Stimulated activated naive CD8-positive, alpha-beta T cell treated with anti-CD3 and anti-CD28 coated beads, Interleukin-15, Interleukin-2, amounts not matched to agents 100 U/mL and 50 U/mL, for 24 hours (primary cell): ENCODE measurements at regions not wholly inside any gene's neighbourhood (a gene's known extent, or its start where the extent isn't known, plus 50 kb on each side); places are given as distances from the start of the nearest gene placed in this dataset.
"Not testable (repeated sequence)": the region's sequence is repeated elsewhere in the genome, so short reads cannot be mapped to it uniquely, and the experiment has no call there.

ENCODE experiments used
- ATAC-seq: fragments of 150-1000 bp; cut with Tn5 transposase; one replicate; pipeline ENCODE4 v1.10.0; 2021
- DNase-seq: peaks from one replicate; pipeline ENCODE4 v3.0.0; 2021

DNA sequence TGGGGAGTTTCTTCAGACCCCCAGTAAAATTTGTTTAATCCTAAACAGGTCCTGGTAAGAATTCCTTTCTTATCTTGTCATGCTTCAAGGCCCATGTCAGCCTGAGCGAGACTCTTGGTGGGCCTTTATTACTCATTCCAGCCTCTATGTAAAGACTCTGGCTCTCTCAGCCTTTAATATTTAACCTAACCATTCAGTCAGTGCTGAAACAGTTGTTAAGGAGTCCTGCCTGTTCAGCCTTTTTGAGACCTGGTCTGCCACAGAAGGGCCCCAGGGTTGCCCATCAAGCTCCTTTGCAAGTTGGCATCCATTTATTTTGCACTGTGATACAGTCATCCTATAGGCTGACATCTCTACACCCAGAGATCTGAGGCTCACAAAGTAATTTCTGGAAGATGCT lies 107.7 kb upstream of the VANGL1 start:
- no peak for ATAC-seq
- DNase-seq = no peak

DNA sequence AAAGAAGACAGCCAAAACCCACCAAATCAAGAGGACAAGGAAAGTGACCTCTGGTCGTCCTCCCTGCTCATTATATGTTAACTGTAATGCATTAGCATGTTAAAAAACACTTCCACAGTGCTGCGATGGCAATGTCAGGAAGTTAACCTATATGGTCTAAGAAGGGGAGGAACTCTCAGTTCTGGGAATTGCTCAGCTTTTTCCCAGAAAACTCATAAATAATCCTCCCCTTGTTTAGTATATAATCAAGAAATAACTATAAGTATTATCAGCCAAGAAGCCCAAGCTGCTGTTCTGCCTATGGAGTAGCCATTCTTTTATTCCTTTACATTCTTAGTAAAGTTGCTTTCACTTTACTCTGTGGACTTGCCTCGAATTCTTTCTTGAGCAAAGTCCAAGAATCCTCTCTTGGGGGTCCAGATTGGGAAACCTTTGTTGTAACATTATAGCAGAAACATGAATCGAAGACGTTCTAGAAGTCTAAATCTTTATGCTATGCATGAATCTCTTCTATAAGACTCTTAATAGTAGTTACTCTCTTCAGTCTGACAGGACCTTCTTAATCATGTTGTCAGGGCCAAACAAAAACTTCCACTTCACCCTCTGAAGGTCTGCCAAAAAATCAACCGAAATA lies 110.0 kb upstream of the VANGL1 start:
- DNase-seq = no peak
- ATAC-seq = no peak

DNA sequence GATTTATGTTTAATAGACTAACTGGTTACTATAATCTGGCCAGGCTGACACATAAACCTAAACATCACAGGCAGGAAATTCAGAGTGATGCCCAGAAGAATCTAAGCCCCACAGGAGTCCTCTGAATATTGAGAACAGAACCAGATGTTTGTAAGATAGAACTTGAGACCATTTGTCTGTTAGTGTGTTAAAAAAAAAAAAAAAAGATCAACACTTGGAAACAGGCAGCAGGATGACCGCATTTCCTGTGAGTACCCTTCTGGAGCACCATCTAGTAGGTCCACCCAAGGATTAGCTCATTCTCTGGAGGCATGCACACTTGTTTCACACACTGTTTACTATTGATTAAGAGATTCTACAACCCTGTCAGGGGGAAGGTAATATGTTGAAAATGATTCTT lies 111.4 kb upstream of the VANGL1 start:
- no peak for ATAC-seq
- no peak for DNase-seq

DNA sequence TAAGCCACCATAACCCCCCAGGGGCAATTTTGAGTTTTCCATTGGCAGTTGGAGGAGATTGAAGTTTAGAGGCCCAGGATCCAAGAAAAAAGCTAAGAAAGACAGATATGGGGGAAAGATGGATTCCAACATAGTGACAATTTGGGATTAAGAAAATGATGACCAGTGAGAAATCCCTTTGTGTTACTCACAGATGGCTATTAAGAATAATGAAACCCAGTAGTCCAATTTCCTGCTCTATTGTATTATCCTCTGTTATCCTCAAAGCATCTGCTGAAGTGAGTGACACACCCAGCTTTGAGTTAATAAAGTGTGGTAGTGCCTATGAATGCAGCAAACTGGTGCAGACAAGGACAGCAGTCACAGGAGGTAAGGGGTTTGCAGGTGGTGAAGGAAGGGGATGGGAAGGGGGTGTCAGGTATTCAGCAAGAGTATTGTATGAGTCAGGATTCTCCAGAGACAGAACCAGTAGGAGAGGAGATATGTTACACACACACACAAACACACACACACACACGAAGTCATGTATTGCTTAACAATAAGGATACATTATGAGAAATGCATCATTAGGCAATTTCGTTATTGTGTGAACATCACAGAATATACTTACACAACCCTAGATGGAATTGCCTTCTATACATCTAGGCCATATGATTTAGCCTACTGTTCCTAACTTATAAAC lies 112.4 kb upstream of the VANGL1 start:
- no peak for ATAC-seq
- DNase-seq = no peak

DNA sequence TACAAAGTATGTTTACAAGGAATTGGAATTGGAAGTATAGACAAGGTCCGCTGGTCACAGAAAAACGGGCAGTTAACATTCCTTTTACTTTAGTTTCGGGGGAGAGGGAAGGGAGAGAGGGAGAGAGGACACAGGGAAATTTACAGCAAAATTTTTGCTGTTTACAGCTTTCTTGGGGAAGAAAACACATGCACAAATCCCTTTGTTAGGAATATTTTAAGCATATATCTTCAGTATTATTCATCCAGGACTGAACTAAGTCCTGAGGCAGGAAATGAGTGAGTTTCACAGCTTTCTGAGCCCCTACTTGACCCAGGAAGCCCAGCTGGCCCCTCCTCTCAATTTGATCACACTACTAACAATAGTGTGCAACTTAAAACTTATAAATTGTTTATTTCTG lies 113.4 kb upstream of the VANGL1 start:
- not testable (repeated sequence) for DNase-seq, ATAC-seq

DNA sequence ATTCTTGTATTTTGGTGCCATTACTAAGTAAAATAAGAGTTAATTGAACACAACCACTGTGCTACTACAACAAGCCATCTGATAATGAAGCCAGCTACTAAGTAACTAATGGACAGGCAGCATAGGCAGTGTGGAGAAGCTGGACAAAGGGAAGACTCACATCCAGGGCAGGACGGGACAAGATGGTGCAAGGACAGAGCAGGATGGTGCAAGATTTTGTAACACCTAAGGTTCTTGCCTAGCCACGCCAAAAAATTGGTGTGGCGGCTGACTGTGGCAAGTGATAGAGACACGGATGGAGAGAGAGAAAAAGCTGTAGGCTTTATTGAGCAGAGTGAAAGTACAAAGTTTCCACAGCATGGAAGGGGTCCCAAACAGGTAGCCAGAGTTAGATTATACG lies 114.0 kb upstream of the VANGL1 start:
- DNase-seq (no peak), ATAC-seq (no peak)

DNA sequence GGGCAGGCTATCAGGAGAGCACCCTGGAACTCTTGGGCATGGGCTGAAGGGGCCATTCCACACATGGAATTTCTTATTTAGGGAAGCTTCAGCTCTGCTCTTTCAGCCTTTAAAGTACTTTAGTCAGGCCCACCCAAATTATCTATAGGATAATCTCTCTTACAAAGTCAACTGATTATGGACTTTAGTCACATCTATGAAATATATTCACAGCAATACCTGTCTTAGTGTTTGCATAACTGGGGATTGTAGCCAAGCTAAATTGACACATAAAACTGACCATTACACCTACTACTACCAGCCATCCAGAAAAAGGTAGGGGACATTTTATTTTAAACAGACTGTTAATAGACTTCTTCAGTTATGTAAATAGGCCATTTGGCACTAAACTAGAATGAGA lies 114.9 kb upstream of the VANGL1 start:
- DNase-seq = no peak
- no peak for ATAC-seq

DNA sequence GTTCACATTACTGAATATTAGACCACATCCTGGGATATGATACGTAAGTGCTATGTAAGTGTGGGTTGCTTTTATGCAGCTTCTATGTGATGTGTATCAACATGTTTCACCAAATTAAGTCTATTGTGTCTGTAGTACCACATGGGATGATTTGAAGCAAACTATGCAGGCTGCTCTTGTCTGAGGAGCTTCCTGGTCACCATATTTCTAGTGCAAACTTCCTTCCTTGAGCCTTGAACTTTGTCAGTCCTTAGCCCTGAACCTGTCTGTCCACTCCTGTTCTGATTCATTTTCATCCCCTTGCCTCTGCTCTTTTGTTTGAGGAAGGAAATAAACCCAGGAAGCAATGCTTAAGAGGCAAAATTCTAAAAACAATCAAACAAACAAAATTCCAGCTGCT lies 117.5 kb upstream of the VANGL1 start:
- ATAC-seq (no peak), DNase-seq (no peak)

DNA sequence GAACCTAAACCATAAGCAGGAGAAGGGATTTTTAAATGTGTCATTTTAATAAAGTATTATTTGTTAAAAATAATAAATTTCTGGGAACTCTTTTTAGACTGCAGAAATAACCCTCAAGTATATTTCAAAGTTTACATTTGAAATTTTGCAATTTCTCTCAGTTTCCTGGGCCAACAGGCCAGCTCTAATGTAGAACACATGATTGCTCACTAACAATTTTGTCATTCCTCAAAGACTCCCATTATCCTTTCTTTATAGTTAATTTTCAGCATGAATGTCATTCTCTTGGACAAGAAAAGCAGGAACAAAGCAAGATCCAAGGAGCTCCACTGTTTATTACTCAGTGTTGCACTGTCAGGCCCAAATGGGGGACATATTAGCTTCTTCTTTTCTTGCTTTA lies 119.4 kb upstream of the VANGL1 start:
- DNase-seq = no peak
- ATAC-seq = no peak

DNA sequence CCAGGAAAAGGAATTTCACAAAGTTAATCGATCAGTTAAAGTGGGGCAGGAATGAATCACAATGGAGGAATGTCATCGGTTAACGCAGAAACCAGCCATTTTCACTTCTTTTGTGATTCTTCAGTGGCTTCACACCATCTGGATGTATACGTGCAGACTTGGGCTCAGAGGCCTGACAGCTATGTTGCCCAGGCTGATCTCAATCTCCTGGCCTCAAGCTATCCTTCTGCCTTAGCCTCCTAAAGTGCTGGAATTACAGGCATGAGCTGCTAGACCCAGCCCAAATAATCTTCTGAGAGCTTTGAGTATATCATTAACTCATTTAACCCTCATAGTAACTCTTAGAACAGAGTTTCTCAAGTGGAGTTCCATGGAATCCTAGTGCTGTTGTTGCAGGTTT lies 126.5 kb upstream of the VANGL1 start:
- ATAC-seq (no peak), DNase-seq (no peak)

DNA sequence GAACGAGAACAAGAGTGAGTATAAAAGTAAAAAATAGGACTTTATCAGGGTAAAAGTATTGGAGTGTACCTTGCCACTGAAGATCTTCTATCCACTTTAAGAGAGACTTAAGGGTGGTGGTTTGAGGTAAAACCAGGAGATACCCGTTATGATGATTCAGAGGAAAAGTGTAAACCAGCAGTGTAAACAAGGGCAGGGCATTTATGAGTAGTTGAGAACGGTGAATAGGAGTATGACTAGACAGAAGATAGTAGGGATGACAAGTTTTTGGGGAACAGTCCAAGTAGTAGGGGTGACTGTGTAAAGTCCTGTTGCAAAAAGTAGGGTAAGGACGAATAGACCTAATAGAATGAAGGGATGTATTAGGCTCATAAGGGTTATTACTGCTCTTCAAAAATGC lies 131.5 kb upstream of the VANGL1 start:
- ATAC-seq, DNase-seq: not testable (repeated sequence)

DNA sequence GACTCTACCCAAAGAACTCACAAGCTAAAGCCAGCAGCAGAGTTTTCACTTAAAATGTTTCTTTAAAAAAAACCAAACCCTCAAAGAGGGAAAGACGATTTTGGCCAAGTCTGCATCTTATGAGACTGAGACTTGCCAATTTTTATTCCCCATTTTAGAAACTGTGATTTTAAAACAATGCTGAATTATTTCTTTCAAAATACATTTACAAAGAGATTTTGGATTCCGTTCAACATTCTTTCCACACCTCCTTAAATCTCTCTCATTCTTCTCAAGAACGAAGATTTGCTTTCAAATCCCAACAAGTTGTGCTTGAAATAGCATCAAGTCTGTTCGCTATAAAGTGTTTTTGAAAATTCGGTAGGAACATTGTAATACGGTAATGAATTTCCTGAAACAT lies 133.9 kb upstream of the VANGL1 start:
- ATAC-seq (no peak), DNase-seq (no peak)

DNA sequence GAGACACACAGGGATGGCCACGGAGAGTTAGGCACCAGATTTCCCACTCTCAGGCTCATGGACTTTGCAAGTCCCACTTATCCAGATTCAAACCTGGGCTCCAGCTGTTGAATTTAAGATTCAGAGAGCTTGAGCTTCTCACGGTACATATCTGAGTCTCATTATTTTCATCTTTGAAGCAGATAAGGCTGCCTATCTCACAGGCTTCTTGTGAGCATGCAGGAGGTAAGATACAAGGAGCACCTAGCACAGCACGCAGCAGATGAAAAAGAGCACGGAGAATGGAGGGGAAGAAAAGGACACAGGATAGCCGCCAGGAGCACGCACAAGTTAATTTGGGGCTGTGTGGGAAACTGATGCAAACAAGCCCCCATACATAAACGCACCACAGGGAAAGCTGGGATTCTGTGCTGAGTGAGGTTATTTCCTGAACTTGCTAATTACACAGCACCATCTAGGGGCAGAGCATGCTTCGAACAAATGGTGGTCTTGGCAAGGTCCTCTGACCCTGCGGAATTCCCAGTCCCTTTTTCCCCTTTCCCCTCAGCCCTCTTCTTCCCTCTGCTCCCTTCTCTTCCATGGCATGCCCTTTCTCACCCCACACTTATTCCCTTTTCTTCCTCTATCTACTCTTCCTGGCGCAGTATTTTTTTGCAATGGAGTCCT lies 134.7 kb upstream of the VANGL1 start:
- ATAC-seq (no peak), DNase-seq (no peak)

DNA sequence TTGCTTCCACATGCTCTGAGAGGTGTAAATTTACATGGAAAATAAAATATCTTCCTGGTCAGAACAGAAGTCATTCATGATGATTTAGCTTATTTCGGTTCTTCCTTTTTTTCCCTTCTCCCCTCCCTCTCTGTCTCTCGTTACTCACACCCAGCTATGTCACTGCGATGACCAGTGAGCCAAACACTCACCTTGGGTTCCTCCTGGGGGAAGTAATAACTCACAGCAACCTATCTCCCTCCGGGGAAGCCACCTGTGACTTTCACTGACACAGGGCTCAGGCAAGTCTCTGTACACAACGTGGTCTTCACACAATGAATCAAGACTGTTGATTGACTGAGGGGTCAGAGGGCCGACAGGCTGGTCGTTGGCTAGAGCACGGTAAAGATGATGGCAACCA lies 135.3 kb upstream of the VANGL1 start:
- ATAC-seq (no peak), DNase-seq (no peak)

DNA sequence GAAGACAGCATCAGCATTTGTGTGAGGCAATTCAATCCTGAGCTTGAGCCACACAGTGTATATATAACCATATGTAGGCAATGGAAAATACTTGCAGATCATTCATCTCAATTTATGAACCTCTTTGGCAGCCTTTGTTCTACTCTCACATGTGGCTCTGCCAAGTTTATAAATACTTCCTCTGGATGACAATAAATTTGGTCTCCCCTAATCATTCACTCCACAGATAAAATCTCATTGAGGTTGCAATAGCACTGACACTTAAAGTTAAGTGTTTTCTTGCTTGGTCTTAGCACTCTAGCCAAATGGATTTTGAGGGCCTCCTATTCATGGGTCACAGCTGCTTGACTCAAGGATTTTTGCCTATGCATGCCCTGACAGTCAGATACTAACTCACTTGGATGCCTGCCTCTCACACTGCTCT lies 136.6 kb upstream of the VANGL1 start:
- DNase-seq (no peak), ATAC-seq (no peak)

DNA sequence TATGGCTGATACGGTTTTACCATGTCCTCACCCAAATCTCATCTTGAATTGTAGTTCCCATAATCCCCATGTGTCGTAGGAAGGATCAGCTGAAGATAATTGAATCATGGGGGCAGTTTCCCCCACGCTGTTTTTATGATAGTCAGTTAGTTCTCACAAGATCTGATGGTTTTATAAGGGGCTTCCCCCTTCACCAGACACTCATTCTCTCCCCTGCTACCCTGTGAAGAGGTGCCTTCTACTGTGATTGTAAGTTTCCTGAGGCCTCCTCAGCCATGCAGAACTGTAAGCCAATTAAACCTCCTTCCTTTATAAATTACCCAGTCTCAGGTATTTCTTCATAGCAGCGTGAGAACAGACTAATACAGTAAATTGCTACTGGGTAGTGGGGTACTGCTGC lies 139.6 kb upstream of the VANGL1 start:
- DNase-seq = not testable (repeated sequence)
- ATAC-seq = peak; percentile 66

DNA sequence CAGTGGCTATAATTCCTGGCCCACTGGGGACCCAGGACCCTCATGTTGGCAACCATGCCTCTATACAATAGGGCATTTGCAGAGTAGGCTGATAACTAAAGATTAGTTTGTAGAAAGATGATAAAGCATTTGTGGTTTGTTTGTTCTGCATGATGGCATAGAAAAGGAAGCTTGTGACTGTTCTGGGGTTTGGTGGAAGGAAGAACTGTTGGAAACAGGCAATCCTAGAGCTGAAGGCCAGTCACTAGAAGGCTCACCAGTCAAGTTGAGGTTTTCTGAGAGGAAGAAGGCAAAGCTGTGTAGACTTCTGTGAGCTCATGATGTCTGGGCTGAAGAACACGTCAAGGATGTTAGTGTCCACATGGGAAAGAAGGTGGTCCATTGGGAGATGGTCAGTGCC lies 140.3 kb upstream of the VANGL1 start:
- ATAC-seq (no peak), DNase-seq (no peak)

DNA sequence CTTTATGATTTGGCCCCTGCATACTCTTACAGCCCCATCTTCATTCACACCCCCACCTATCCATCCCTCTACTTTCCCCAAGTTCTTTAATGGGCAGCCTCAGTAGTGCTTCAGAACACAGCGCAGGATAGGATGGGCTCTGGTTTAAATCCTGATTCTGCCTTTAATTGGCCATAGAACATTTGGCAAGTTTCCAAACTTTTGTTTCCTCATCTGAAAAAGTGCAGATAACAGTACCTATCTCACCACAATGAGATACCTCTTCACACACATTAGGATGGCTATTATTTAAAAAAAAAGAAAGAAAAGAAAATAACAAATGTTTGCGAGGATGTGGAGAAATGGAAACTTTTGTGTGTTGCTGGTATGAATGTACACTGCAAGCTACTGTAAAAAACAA lies 142.5 kb upstream of the VANGL1 start:
- DNase-seq (no peak), ATAC-seq (no peak)

DNA sequence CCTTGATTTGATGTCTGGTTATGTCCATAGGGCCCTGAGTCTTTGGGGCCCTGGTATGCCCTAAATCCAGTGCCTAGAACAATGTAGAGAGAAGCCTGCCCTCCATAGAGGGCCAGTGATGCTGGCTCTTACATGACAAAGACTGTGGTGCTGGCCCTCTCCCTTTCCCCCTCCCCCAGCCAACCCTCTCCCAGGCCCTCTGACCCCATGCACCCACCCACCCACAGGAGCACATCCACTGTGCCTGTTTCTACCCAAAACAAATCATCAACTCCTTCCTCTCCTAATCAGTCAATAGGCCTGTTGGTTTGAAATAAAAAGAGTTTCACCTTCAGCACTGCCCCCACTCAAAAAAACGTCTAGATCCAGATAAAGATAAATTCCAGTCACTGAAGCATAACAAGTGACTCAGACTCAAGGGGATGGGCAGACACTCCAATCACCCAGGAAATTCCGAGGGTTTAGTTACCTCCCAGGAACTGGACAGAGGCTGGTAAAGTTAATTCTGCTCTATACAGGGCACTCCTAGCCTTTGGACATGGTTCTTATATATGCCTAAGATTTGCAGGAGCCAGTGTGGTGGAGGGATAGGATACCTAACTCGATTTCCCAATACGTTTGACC lies 144.8 kb upstream of the VANGL1 start:
- DNase-seq (no peak), ATAC-seq (no peak)

DNA sequence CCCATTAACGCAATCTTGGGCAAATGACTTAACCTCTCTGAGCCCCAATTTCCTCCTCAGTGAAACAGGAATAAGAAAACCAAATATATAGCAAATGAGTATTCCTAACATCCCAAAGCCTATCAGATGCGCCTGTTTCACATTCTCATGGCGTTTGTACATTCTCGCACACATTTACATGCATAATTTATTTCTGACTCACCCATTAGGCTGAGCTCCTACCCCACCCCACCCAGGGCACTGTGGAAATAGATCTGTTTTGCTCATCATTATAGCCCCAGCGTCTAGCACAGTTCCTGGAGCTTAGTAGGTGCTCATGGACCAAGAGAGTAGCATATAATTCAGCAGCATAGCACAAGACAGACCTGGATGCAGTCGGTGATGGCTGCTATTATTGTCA lies 146.1 kb upstream of the VANGL1 start:
- ATAC-seq (no peak), DNase-seq (no peak)

DNA sequence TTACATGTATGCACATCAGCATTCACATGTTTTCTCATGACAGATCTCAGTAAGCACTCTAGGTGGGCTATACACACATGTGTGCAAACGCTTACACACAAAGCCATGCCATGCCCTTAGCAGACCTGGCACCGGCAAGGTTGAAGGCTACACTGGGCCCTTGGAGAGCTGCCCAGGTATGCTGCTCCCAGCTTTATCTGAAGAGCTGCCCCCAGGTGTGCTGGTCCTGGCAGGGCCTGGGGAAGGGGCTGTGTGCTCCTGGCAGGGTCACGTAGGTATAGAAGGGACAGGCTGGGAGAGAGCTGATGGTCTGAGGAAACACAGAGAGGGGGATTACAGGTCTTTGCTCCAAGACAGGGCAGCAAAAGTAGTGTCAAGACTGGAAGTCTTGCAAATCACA lies 146.7 kb upstream of the VANGL1 start:
- DNase-seq (no peak), ATAC-seq (no peak)

DNA sequence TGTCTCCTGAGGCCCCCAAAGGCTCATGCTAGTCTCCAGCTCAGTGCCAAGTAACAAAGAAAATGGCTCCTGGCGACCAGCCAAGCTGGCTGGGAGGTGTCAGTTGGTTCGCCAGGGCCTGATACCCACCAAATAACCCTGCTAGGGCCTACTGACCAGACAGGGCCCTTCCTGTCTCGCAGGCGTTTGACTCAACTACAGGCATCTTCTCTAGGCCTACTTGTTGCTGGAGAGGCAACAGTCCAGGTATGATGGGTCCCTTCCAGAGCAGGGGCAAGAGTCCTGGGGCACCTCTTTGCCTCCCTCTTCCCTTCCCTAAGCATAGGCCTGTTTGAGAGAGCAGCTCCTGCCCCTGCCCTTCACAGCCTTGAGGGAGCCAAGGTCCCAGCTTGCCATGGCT lies 147.9 kb upstream of the VANGL1 start:
- ATAC-seq (no peak), DNase-seq (no peak)

DNA sequence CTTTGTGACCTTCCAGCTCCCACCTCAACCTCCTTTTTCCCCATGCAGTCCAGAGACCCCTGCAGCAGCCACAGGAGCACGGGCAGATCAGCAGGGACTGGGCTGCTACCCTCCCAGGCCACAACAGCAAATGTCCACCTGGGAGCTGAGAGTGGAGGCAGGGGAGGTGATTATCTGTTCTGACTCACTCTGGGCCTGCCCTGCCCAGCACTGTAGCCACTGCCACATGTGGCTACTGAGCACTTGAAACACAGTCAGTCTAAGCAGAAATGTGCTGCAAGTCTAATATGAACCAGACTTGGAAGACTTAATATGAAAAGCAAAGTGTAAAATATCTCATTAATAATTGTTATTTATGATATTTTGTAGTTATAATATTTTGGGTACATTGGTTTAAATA lies 148.9 kb upstream of the VANGL1 start:
- ATAC-seq (no peak), DNase-seq (no peak)
